AG09309 (cell line): ENCODE measurements at regions not wholly inside any gene's neighbourhood (a gene's known extent, or its start where the extent isn't known, plus 50 kb on each side); places are given as distances from the start of the nearest gene placed in this dataset.
"Not testable (repeated sequence)": the region's sequence is repeated elsewhere in the genome, so short reads cannot be mapped to it uniquely, and the experiment has no call there.

Experiments used
- DNase-seq: peaks from one replicate; pipeline ENCODE4 v3.0.0-alpha.2; 2010; ENCODE audit warnings: low read depth
- H3K4me3 ChIP-seq: 2 replicates; pipeline ENCODE4 v1.5.1; 2011; ENCODE audit warnings: mild to moderate bottlenecking, low read depth, low read length, moderate library complexity; ENCODE audit not compliant: control insufficient read depth
- TF ChIP-seq, protein P1 (sequence below): IDR thresholded peaks from 2 replicates; pipeline ENCODE4 v1.5.1; 2011; ENCODE audit warnings: mild to moderate bottlenecking, low read depth, low read length, inconsistent platforms; ENCODE audit not compliant: insufficient read depth, control insufficient read depth; ENCODE audit errors: missing control alignments

GRCh38 chr2:31788273-31788672, 207.5 kb upstream of the SRD5A2 start:
- DNase-seq: no peak
- TF ChIP-seq, protein P1, sequence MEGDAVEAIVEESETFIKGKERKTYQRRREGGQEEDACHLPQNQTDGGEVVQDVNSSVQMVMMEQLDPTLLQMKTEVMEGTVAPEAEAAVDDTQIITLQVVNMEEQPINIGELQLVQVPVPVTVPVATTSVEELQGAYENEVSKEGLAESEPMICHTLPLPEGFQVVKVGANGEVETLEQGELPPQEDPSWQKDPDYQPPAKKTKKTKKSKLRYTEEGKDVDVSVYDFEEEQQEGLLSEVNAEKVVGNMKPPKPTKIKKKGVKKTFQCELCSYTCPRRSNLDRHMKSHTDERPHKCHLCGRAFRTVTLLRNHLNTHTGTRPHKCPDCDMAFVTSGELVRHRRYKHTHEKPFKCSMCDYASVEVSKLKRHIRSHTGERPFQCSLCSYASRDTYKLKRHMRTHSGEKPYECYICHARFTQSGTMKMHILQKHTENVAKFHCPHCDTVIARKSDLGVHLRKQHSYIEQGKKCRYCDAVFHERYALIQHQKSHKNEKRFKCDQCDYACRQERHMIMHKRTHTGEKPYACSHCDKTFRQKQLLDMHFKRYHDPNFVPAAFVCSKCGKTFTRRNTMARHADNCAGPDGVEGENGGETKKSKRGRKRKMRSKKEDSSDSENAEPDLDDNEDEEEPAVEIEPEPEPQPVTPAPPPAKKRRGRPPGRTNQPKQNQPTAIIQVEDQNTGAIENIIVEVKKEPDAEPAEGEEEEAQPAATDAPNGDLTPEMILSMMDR: no peak
- no peak overlapping the region for H3K4me3 ChIP-seq

GRCh38 chr2:31785876-31786275, 205.1 kb upstream of the SRD5A2 start:
- no peak overlapping the region for H3K4me3 ChIP-seq
- no peak for DNase-seq
- TF ChIP-seq, protein P1: no peak

GRCh38 chr2:31784868-31785267, 204.1 kb upstream of the SRD5A2 start:
- no peak overlapping the region for H3K4me3 ChIP-seq
- no peak for DNase-seq
- TF ChIP-seq, protein P1: no peak

GRCh38 chr2:31783446-31784091, 202.8 kb upstream of the SRD5A2 start:
- H3K4me3 ChIP-seq, DNase-seq: not testable (repeated sequence)

DNA sequence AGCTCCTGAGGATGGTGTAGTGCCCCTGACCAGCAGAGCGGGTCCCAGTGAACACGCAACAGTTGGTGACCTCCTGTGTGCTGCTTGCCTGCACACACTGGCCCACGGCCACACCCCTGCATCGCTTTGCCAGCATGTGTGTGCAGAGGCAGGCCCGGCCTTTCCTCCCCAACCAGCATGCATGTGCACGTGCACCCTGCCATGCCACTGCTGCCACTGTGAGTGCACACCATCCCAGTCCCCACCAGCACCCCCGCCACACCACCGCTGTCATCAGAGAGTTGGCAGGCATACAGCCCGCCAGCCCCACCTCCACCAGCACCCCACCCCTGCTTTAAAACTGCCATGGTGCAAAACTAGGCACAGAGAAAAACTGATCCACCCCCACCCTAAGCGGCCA, 197.4 kb upstream of the SRD5A2 start:
- no peak for DNase-seq
- H3K4me3 ChIP-seq: no peak overlapping the region
- TF ChIP-seq, protein P1: no peak

DNA sequence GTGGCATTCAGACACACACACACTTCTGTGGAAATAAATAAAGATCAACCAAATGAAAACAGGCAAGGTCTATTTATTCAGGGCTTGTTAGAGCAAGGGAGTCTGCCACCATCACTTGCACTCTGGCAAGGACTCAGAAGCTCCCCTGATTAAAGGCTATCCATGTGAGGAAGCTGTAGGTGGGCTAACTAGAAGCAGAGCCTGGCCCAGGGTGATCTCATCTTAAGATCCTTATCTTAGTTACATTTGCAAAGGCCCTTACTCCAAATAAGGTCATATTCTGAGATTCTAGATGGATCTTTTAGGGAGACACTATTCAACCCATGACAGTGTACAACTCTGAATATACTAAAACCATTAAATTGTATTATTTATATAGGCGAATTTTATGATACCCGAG, 190.0 kb upstream of the SRD5A2 start:
- TF ChIP-seq, protein P1: no peak
- DNase-seq: no peak
- no peak overlapping the region for H3K4me3 ChIP-seq

- H3K4me3 ChIP-seq: no peak overlapping the region
Observed at GRCh38 chr2:31765078-31765945, 184.6 kb upstream of the SRD5A2 start.

More at GRCh38 chr2:31765078-31765945, 184.6 kb upstream of the SRD5A2 start:
- no peak for DNase-seq
- TF ChIP-seq, protein P1: no peak
